22Rv1 (cell line): ENCODE measurements at regions not wholly inside any gene's neighbourhood (a gene's known extent, or its start where the extent isn't known, plus 50 kb on each side); places are given as distances from the start of the nearest gene placed in this dataset.

ENCODE experiments used
- CTCF ChIP-seq: fragments of 450-650 bp; IDR thresholded peaks from 2 replicates; pipeline ENCODE4 v1.5.1; 2017; ENCODE audit warnings: mild to moderate bottlenecking
- ZFX ChIP-seq: fragments of 450-650 bp; IDR thresholded peaks from 2 replicates; pipeline ENCODE4 v1.6.1; 2017; ENCODE audit warnings: antibody characterized with exemption, borderline replicate concordance

- TF ChIP-seq CTCF (no peak), ZFX (no peak)
These were observed 398.4 kb upstream of the TBL1XR1 start for GRCh38 chr3:177595530-177596188.
